H9 (cell line): ENCODE measurements at regions not wholly inside any gene's neighbourhood (a gene's known extent, or its start where the extent isn't known, plus 50 kb on each side); places are given as distances from the start of the nearest gene placed in this dataset.

ENCODE experiments used
- DNase-seq: peaks from one replicate; pipeline ENCODE4 v3.0.0-alpha.2; 2017
- H2AFZ ChIP-seq: one replicate; pipeline ENCODE4 v1.6.1; 2013; ENCODE audit warnings: mild to moderate bottlenecking, low read length, control low read depth, moderate library complexity
- H2AK5ac ChIP-seq: 2 replicates; pipeline ENCODE4 v1.6.1; 2013; ENCODE audit warnings: low read length, control low read depth, mixed read lengths; ENCODE audit not compliant: insufficient read length
- H2BK120ac ChIP-seq: one replicate; pipeline ENCODE4 v1.6.1; 2013; ENCODE audit warnings: low read depth, mild to moderate bottlenecking, low read length, control low read depth, inconsistent platforms; ENCODE audit not compliant: poor library complexity, severe bottlenecking
- H2BK12ac ChIP-seq: 2 replicates; pipeline ENCODE4 v1.6.1; 2013; ENCODE audit warnings: low read length, control low read depth, mixed read lengths, low read depth; ENCODE audit not compliant: insufficient read length
- H2BK15ac ChIP-seq: 2 replicates; pipeline ENCODE4 v1.6.1; 2013; ENCODE audit warnings: low read depth, low read length, control low read depth
- H2BK20ac ChIP-seq: one replicate; pipeline ENCODE4 v1.6.1; 2013; ENCODE audit warnings: low read depth, mild to moderate bottlenecking, low read length, control low read depth, inconsistent platforms; ENCODE audit not compliant: poor library complexity, severe bottlenecking
- H2BK5ac ChIP-seq: 2 replicates; pipeline ENCODE4 v1.6.1; 2013; ENCODE audit warnings: low read length, control low read depth, mixed read lengths; ENCODE audit not compliant: insufficient read length
- H3K14ac ChIP-seq: 2 replicates; pipeline ENCODE4 v1.6.1; 2013; ENCODE audit warnings: low read length, control low read depth; ENCODE audit not compliant: insufficient read depth
- H3K18ac ChIP-seq: 2 replicates; pipeline ENCODE4 v1.6.1; 2013; ENCODE audit warnings: low read depth, mild to moderate bottlenecking, mixed read lengths, low read length, control low read depth; ENCODE audit not compliant: insufficient read length
- H3K23ac ChIP-seq: 2 replicates; pipeline ENCODE4 v1.6.1; 2013; ENCODE audit warnings: low read length, control low read depth, mixed read lengths, low read depth; ENCODE audit not compliant: insufficient read length
- H3K23me2 ChIP-seq: 2 replicates; pipeline ENCODE4 v1.6.1; 2013; ENCODE audit warnings: low read depth, mild to moderate bottlenecking, mixed read lengths, low read length, control low read depth; ENCODE audit not compliant: insufficient read length, poor library complexity, severe bottlenecking
- H3K27ac ChIP-seq: 2 replicates; pipeline ENCODE4 v1.5.1; 2013; ENCODE audit warnings: low read length, control low read depth, mixed read lengths, low read depth; ENCODE audit not compliant: insufficient read length
- H3K27me3 ChIP-seq: 2 replicates; pipeline ENCODE4 v1.6.1; 2013; ENCODE audit warnings: low read length, control low read depth, inconsistent platforms; ENCODE audit not compliant: insufficient read depth
- H3K4ac ChIP-seq: 2 replicates; pipeline ENCODE4 v1.6.1; 2013; ENCODE audit warnings: low read depth, mild to moderate bottlenecking, control low read depth, inconsistent platforms, low read length, moderate library complexity
- H3K4me1 ChIP-seq: 2 replicates; pipeline ENCODE4 v1.6.1; 2013; ENCODE audit warnings: low read length, control low read depth, inconsistent platforms; ENCODE audit not compliant: insufficient read depth
- H3K4me2 ChIP-seq: 2 replicates; pipeline ENCODE4 v1.6.1; 2013; ENCODE audit warnings: low read length, control low read depth, mixed read lengths; ENCODE audit not compliant: insufficient read length, insufficient read depth
- H3K56ac ChIP-seq: 2 replicates; pipeline ENCODE4 v1.6.1; 2013; ENCODE audit warnings: low read depth, mild to moderate bottlenecking, mixed read lengths, low read length, control low read depth; ENCODE audit not compliant: insufficient read length
- H3K79me1 ChIP-seq: 2 replicates; pipeline ENCODE4 v1.6.1; 2013; ENCODE audit warnings: low read depth, mild to moderate bottlenecking, moderate library complexity, low read length, control low read depth, inconsistent platforms; ENCODE audit not compliant: insufficient read depth, poor library complexity, severe bottlenecking
- H3K79me2 ChIP-seq: 2 replicates; pipeline ENCODE4 v1.6.1; 2013; ENCODE audit warnings: low read length, control low read depth, inconsistent platforms; ENCODE audit not compliant: insufficient read depth
- H3K9ac ChIP-seq: 2 replicates; pipeline ENCODE4 v1.6.1; 2013; ENCODE audit warnings: low read length, control low read depth, mixed read lengths; ENCODE audit not compliant: insufficient read length; ENCODE audit errors: extremely low read depth
- H3K9me3 ChIP-seq: one replicate; pipeline ENCODE4 v1.6.1; 2013; ENCODE audit warnings: low read depth, low read length, inconsistent platforms; ENCODE audit not compliant: control insufficient read depth
- H3T11ph ChIP-seq: one replicate; pipeline ENCODE4 v1.6.1; 2013; ENCODE audit warnings: mild to moderate bottlenecking, low read length, control low read depth, inconsistent platforms
- H4K20me1 ChIP-seq: one replicate; pipeline ENCODE4 v1.6.1; 2013; ENCODE audit not compliant: control insufficient read depth, insufficient read length, insufficient read depth
- H4K5ac ChIP-seq: 2 replicates; pipeline ENCODE4 v1.6.1; 2013; ENCODE audit warnings: low read depth, mild to moderate bottlenecking, mixed read lengths, low read length, control low read depth; ENCODE audit not compliant: insufficient read length
- H4K8ac ChIP-seq: replicated peaks from 2 replicates; pipeline ENCODE4 v1.6.1; 2013; ENCODE audit warnings: low read length, control low read depth, mixed read lengths, low read depth; ENCODE audit not compliant: insufficient read length
- H4K91ac ChIP-seq: 2 replicates; pipeline ENCODE4 v1.6.1; 2013; ENCODE audit warnings: low read depth, mild to moderate bottlenecking, moderate library complexity, mixed read lengths, low read length, control low read depth; ENCODE audit not compliant: insufficient read length
- H3K27ac Mint-ChIP-seq, 3 experiments: 2 replicates in 2 of 3; 3 replicates in 1 of 3; pipeline ENCODE4 v1.8.0; 2020 to 2021; ENCODE audit warnings: mixed read lengths in 3 of 3, mild to moderate bottlenecking in 1 of 3, moderate library complexity in 1 of 3
- H3K27me3 Mint-ChIP-seq: 2 replicates; pipeline ENCODE4 v1.8.0; 2021; ENCODE audit warnings: low read depth, mild to moderate bottlenecking, moderate library complexity, mixed read lengths
- H3K36me3 Mint-ChIP-seq, 3 experiments: 2 replicates in 2 of 3; 3 replicates in 1 of 3; pipeline ENCODE4 v1.8.0; 2020 to 2021; ENCODE audit warnings: low read depth in 3 of 3, mixed read lengths in 3 of 3; ENCODE audit not compliant: insufficient read depth in 1 of 3
- H3K4me1 Mint-ChIP-seq, 2 experiments: 2 replicates each; pipeline ENCODE4 v1.8.0; 2020; ENCODE audit warnings: mixed read lengths in 2 of 2
- H3K4me3 Mint-ChIP-seq, 2 experiments: 2 replicates in 1 of 2; 3 replicates in 1 of 2; pipeline ENCODE4 v1.8.0; 2020 to 2021; ENCODE audit warnings: mild to moderate bottlenecking in 2 of 2, mixed read lengths in 2 of 2, moderate library complexity in 1 of 2
- H3K9me3 Mint-ChIP-seq, 2 experiments: 2 replicates in 1 of 2; 3 replicates in 1 of 2; pipeline ENCODE4 v1.8.0; 2020; ENCODE audit warnings: mild to moderate bottlenecking in 2 of 2, mixed read lengths in 2 of 2, moderate library complexity in 1 of 2
- CTCF ChIP-seq: fragments of 200-600 bp; sonication (generic); conservative IDR thresholded peaks from 3 replicates; pipeline ENCODE4 v1.8.0; 2021; ENCODE audit warnings: antibody characterized with exemption, mild to moderate bottlenecking
- WGBS: extraction: QIAGEN DNeasy Blood & Tissue Kit; methylation state at CpG from one replicate; pipeline ENCODE4 v1.1.7; 2013; ENCODE audit warnings: missing lambda C conversion rate, low lambda C conversion rate, mixed read lengths; ENCODE audit not compliant: insufficient read length; ENCODE audit errors: extremely low coverage; 5-methylcytosine and 5-hydroxymethylcytosine counted together

GRCh38 chrX:83022020-83022419, 486.1 kb upstream of the POU3F4 start:
- H3K79me1 ChIP-seq: no peaks in the 10 kb centered on the region
- no peak overlapping the region for H3K27ac ChIP-seq
- H3K9me3 ChIP-seq: peaks cover 17% of the 10 kb centered on the region
- no peak for TF ChIP-seq CTCF
- H4K20me1 ChIP-seq: no peaks in the 10 kb centered on the region
- no peaks in the 10 kb centered on the region for H3K23me2 ChIP-seq
- no peak overlapping the region for H4K91ac ChIP-seq
- no CpG with 5 or more reads among the region's 1 CpG for WGBS
- no peak overlapping the region for H3K9ac ChIP-seq
- H3K4me3 Mint-ChIP-seq: no peak overlapping the region
- H3K9me3 Mint-ChIP-seq: peaks cover 60 to 65% of the 10 kb centered on the region in 2 experiments
- H2AFZ ChIP-seq: no peak overlapping the region
- H3K14ac ChIP-seq: no peak overlapping the region
- no peaks in the 10 kb centered on the region for H3K79me2 ChIP-seq
- no peak overlapping the region for H4K5ac ChIP-seq
- H3K27me3 ChIP-seq: no peaks in the 10 kb centered on the region
- no peak for DNase-seq
- no peak overlapping the region for H3T11ph ChIP-seq
- H2AK5ac ChIP-seq: no peak overlapping the region
- H3K4me2 ChIP-seq: no peak overlapping the region
- no peak overlapping the region for H3K4ac ChIP-seq
- H3K4me1 Mint-ChIP-seq: no peaks in the 10 kb centered on the region
- H2BK120ac ChIP-seq: no peak overlapping the region
- H3K27ac Mint-ChIP-seq: no peak overlapping the region
- H4K8ac ChIP-seq: no peak overlapping the region
- no peak overlapping the region for H3K23ac ChIP-seq
- H3K56ac ChIP-seq: no peak overlapping the region
- no peak overlapping the region for H2BK15ac ChIP-seq
- H2BK12ac ChIP-seq: no peak overlapping the region
- H2BK20ac ChIP-seq: no peak overlapping the region
- no peak overlapping the region for H3K18ac ChIP-seq
- H3K36me3 Mint-ChIP-seq: peaks cover under 1 to 6% (median 2%) of the 10 kb centered on the region in 3 experiments; a peak in 5 of 7 replicates
- no peaks in the 10 kb centered on the region for H3K4me1 ChIP-seq
- no peaks in the 10 kb centered on the region for H3K27me3 Mint-ChIP-seq
- no peak overlapping the region for H2BK5ac ChIP-seq
